ENCODE measurements at regions not wholly inside any gene's neighbourhood (a gene's known extent, or its start where the extent isn't known, plus 50 kb on each side); places are given as distances from the start of the nearest gene placed in this dataset.

DNA sequence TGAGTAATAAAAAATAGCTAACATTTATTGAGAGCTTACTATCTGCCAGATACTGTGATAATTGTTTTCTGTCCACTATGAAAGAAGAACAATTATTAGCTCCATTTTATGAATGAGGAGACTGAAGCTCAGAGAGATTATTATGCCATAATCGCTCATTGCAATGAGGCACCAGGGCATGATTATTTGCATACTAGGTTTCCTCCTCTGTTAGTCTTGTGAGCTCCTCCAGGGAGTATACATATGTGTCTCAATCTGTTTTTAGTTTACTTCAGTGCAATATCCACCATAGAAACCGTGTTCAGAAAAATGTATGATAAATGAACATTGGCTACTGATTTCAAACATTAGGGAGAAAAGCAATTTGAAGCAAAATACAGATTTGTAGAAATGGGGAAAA, 139.4 kb upstream of the OTUD4 start:
- TF ChIP-seq, protein P1, sequence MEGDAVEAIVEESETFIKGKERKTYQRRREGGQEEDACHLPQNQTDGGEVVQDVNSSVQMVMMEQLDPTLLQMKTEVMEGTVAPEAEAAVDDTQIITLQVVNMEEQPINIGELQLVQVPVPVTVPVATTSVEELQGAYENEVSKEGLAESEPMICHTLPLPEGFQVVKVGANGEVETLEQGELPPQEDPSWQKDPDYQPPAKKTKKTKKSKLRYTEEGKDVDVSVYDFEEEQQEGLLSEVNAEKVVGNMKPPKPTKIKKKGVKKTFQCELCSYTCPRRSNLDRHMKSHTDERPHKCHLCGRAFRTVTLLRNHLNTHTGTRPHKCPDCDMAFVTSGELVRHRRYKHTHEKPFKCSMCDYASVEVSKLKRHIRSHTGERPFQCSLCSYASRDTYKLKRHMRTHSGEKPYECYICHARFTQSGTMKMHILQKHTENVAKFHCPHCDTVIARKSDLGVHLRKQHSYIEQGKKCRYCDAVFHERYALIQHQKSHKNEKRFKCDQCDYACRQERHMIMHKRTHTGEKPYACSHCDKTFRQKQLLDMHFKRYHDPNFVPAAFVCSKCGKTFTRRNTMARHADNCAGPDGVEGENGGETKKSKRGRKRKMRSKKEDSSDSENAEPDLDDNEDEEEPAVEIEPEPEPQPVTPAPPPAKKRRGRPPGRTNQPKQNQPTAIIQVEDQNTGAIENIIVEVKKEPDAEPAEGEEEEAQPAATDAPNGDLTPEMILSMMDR (conservative IDR thresholded peaks at IDR 0.05; ENCODE audit: low read depth, low read length), result no peak
- no peak overlapping the region for H3K4me3 ChIP-seq (ENCODE audit: low read length)
- no peak for DNase-seq (ENCODE audit: low read depth)

DNA sequence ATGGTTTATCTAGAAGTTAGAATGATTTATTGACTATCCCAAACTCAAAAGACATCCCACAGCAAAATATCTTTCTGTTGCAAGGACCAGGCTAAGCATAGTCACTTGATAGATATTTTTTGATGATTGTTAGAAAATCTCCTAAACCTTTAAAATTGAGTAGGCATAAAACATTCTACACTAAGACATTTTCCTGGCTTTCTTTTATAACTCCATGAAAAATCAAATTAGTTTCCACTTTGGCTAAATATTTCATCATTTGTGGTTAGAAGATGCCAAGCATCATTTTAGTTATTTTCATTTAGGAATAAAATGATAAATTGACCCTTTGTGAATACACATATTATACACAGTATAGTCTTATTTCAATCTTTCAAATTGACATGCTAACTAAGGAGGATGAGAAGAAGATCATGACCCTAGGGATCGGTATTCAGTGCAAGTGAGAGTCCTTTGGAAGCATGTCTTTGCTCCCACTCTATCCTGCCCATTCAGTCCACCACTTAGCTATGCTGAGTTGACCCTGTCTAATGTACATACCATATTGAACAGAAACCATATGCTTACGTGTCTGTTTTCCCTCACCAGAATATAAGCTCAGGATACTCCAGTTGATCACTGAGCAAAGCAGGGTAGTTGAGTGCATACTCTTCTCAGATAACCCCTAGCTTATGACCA, 136.6 kb upstream of the OTUD4 start:
- H3K4me3 ChIP-seq (ENCODE audit: low read length), result no peak overlapping the region
- no peak for DNase-seq (ENCODE audit: low read depth)
- TF ChIP-seq, protein P1 (conservative IDR thresholded peaks at IDR 0.05; ENCODE audit: low read depth, low read length), result no peak

DNA sequence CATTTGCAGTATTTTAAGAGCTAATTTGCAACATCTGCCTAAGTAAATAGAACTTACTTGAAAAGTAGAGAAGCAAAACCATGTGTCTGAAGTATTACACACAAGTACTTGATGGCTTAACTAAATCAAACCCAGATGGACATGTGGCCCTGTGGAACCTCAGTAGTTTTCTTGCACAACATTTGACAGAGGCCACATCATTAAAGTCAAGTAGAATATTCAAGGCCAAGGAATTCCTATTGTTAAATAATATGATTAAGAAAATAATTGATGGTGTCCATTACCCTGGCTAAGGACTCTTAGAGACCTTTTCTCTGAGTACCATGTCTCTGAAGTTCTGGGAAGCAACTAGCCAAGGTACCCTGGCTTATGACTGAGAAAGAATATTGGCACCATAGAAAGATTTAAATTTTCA, 135.4 kb upstream of the OTUD4 start:
- H3K4me3 ChIP-seq (ENCODE audit: low read length), result no peak overlapping the region
- TF ChIP-seq, protein P1 (conservative IDR thresholded peaks at IDR 0.05; ENCODE audit: low read depth, low read length), result no peak
- no peak for DNase-seq (ENCODE audit: low read depth)

DNA sequence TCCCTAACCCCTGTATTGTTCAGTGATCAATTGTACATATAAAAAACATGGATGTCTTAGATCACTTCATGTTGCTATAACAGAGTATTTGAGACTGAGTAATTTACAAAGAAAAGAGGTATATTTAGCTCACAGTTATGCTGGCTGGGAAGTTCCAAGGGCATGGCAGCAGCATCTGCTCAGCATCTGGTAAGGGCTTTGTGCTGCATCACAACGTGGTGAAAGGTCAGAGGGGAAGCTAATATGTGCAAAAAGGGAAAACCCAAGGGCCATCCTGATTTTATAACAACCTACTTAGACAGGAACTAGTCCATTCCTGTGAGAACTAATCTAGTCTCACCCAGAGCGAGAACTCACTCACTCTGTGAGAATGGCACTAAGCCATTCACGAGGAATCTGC, 128.2 kb upstream of the OTUD4 start:
- TF ChIP-seq, protein P1 (conservative IDR thresholded peaks at IDR 0.05; ENCODE audit: low read depth, low read length), result no peak
- DNase-seq (ENCODE audit: low read depth), result no peak
- no peak overlapping the region for H3K4me3 ChIP-seq (ENCODE audit: low read length)

DNA sequence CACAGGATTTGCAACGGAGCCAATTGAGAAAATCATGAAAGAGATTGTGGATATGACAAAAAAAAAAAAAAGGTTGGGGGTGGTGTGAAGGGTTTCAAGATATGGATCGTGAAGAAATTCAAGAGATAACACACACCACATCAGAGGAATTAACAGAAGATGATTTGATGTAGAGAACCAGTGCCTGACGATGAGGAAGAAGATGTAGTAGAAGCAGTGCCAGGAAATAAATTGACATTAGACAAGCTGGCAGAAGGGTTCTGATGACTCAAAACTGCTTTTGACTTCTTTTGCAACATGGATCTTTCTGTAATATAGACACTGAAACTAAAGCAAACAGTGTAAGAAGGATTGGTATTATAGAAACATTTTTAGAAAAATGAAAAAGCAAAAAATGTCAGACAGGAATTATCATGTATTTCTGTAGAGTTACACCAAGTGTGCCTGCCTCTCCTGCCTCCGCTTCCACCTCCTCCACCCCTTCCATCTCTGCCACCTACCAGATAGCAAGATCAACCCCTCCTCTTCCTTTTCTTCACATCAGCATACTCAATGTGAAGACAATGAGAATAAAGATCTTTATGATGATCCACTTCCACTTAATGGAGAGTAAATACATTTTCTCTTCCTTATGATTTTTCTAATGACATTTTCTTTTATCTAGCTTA, 127.5 kb upstream of the OTUD4 start:
- H3K4me3 ChIP-seq (ENCODE audit: low read length), result no peak overlapping the region
- DNase-seq (ENCODE audit: low read depth), result no peak
- TF ChIP-seq, protein P1 (conservative IDR thresholded peaks at IDR 0.05; ENCODE audit: low read depth, low read length), result no peak

DNA sequence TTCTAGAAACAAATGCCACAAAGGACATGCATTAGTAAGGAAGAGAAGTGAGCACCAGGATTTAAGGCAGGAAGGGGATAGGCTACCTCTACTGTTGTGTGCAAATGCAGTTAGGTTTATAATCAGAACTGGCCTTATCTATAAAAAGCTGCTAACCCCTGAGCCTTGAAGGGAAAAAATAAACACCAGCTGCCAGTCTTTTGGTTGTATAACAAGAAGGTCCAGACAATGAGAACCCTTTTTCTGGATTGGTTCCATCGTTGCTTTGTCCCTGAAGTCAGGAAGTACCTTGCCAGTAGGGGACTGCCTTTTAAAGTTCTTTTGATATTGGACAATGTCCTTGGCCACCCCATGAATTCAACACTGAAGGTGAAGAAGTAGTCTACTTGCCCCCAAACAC, 126.7 kb upstream of the OTUD4 start:
- DNase-seq (ENCODE audit: low read depth), result no peak
- H3K4me3 ChIP-seq (ENCODE audit: low read length), result no peak overlapping the region
- TF ChIP-seq, protein P1 (conservative IDR thresholded peaks at IDR 0.05; ENCODE audit: low read depth, low read length), result no peak

DNA sequence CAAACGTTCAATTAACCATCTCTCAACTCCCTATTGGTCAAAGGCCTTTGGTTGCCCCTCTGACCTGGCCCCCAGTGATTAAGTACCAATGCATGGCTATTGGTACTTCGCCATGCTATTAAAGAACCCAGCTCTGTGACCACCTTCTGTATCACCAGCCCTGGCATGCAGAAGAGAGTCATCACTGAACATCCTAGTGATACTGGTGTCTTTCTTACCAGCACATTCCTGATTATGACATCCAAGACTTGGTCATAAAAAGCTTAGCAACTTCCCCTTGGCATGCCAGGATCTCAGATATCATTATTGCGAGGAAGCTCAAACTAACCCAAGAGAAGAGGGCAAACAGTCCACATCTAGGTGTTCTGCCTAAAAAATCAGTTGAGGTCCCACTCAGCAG, 122.3 kb upstream of the OTUD4 start:
- no peak for DNase-seq (ENCODE audit: low read depth)
- H3K4me3 ChIP-seq (ENCODE audit: low read length), result no peak overlapping the region
- TF ChIP-seq, protein P1 (conservative IDR thresholded peaks at IDR 0.05; ENCODE audit: low read depth, low read length), result no peak

Data from retinal pigment epithelial cell (primary cell).